Loucy (cell line): ENCODE measurements at regions not wholly inside any gene's neighbourhood (a gene's known extent, or its start where the extent isn't known, plus 50 kb on each side); places are given as distances from the start of the nearest gene placed in this dataset.

Source experiments
- H2AFZ ChIP-seq: fragments of 200-600 bp; sonication (generic); 2 replicates; pipeline ENCODE4 v1.6.0; 2016; ENCODE audit warnings: antibody characterized with exemption, mild to moderate bottlenecking, low read length, moderate library complexity
- H3F3A ChIP-seq: fragments of 200-600 bp; 2 replicates; pipeline ENCODE4 v1.6.0; 2016; ENCODE audit warnings: antibody characterized with exemption, low read depth, mild to moderate bottlenecking
- H3K27me3 ChIP-seq: fragments of 200-600 bp; sonication (generic); 2 replicates; pipeline ENCODE4 v1.6.1; 2014; ENCODE audit warnings: low read length, mild to moderate bottlenecking; ENCODE audit not compliant: insufficient read depth, poor library complexity, severe bottlenecking
- H3K36me3 ChIP-seq: fragments of 200-600 bp; sonication (generic); 2 replicates; pipeline ENCODE4 v1.6.1; 2016; ENCODE audit warnings: low read length; ENCODE audit not compliant: insufficient read depth
- H3K4me1 ChIP-seq: fragments of 200-600 bp; sonication (generic); 2 replicates; pipeline ENCODE4 v1.5.1; 2014; ENCODE audit warnings: low read length, mild to moderate bottlenecking; ENCODE audit not compliant: insufficient read depth, poor library complexity, severe bottlenecking
- H3K4me2 ChIP-seq: fragments of 200-600 bp; sonication (generic); 2 replicates; pipeline ENCODE4 v1.6.0; 2014; ENCODE audit warnings: antibody characterized with exemption, low read length, low read depth, mild to moderate bottlenecking; ENCODE audit not compliant: poor library complexity, severe bottlenecking
- H3K4me3 ChIP-seq: fragments of 200-600 bp; sonication (generic); 2 replicates; pipeline ENCODE4 v1.5.1; 2014; ENCODE audit warnings: low read length, mild to moderate bottlenecking, mixed read lengths; ENCODE audit not compliant: poor library complexity, severe bottlenecking
- H3K79me2 ChIP-seq: fragments of 200-600 bp; sonication (generic); 2 replicates; pipeline ENCODE4 v1.6.1; 2014; ENCODE audit warnings: low read length; ENCODE audit not compliant: insufficient read depth
- H3K9ac ChIP-seq: fragments of 200-600 bp; sonication (generic); 2 replicates; pipeline ENCODE4 v1.6.0; 2014; ENCODE audit warnings: mild to moderate bottlenecking, low read depth, low read length, moderate library complexity; ENCODE audit not compliant: poor library complexity, severe bottlenecking
- H3K9me2 ChIP-seq: fragments of 200-600 bp; sonication (generic); replicated peaks from 2 replicates; pipeline ENCODE4 v1.6.1; 2016; ENCODE audit warnings: low read depth, low read length, mixed read lengths
- H3K9me3 ChIP-seq: fragments of 200-600 bp; sonication (generic); 2 replicates; pipeline ENCODE4 v1.6.1; 2014; ENCODE audit warnings: mild to moderate bottlenecking, antibody characterized with exemption, low read length, low read depth; ENCODE audit not compliant: insufficient read depth
- H4K20me1 ChIP-seq: fragments of 200-600 bp; sonication (generic); 2 replicates; pipeline ENCODE4 v1.6.0; 2014; ENCODE audit warnings: antibody characterized with exemption, low read length, mild to moderate bottlenecking; ENCODE audit not compliant: insufficient read depth, poor library complexity, severe bottlenecking
- EZH2phosphoT487 ChIP-seq: fragments of 200-600 bp; IDR thresholded peaks from 2 replicates; pipeline ENCODE4 v1.6.1; 2018; ENCODE audit warnings: antibody characterized with exemption, mild to moderate bottlenecking, moderate library complexity, borderline replicate concordance
- TF ChIP-seq, protein P1 (sequence below): fragments of 200-600 bp; sonication (generic); conservative IDR thresholded peaks from 2 replicates; pipeline ENCODE4 v1.5.1; 2014; ENCODE audit warnings: mild to moderate bottlenecking, antibody characterized with exemption, low read length

DNA sequence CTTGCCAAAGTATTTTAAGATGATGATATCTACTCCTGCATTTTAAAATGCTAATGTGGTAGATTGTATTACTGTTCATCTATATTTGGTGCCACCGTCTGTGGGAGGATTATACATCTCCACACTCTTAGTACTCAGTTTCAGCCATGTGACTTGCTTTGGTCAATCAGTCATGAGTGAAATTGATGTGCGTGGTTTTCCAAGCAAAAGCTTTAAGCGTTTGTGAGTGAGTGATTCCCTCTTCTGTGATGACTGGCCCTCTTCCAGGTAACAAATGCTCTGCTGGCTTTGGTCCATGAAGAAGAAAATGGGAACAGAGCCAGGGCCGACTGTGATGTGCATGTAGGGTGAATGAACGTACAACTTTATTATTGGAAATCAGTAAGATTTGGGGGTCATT is 330.4 kb downstream of the LPIN1 start:
- no peaks in the 10 kb centered on the region for H3K27me3 ChIP-seq
- H3K36me3 ChIP-seq: no peaks in the 10 kb centered on the region
- H3K9me3 ChIP-seq: no peaks in the 10 kb centered on the region
- H3F3A ChIP-seq: peaks cover 6% of the 10 kb centered on the region; the same call in 1 of the 2 replicates
- TF ChIP-seq, protein P1, sequence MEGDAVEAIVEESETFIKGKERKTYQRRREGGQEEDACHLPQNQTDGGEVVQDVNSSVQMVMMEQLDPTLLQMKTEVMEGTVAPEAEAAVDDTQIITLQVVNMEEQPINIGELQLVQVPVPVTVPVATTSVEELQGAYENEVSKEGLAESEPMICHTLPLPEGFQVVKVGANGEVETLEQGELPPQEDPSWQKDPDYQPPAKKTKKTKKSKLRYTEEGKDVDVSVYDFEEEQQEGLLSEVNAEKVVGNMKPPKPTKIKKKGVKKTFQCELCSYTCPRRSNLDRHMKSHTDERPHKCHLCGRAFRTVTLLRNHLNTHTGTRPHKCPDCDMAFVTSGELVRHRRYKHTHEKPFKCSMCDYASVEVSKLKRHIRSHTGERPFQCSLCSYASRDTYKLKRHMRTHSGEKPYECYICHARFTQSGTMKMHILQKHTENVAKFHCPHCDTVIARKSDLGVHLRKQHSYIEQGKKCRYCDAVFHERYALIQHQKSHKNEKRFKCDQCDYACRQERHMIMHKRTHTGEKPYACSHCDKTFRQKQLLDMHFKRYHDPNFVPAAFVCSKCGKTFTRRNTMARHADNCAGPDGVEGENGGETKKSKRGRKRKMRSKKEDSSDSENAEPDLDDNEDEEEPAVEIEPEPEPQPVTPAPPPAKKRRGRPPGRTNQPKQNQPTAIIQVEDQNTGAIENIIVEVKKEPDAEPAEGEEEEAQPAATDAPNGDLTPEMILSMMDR: no peak
- no peak for TF ChIP-seq EZH2phosphoT487
- H3K9me2 ChIP-seq: no peaks in the 10 kb centered on the region
- H3K4me2 ChIP-seq: no peak overlapping the region
- no peak overlapping the region for H2AFZ ChIP-seq
- no peak overlapping the region for H3K9ac ChIP-seq
- H3K4me1 ChIP-seq: peaks cover 32% of the 10 kb centered on the region
- no peaks in the 10 kb centered on the region for H4K20me1 ChIP-seq
- H3K4me3 ChIP-seq: no peak overlapping the region
- H3K79me2 ChIP-seq: no peaks in the 10 kb centered on the region

- Histone ChIP-seq H3K79me2 (no peaks in the 10 kb centered on the region), H3K9me3 (no peaks in the 10 kb centered on the region), H3K4me1 (peaks cover under 1% of the 10 kb centered on the region), H4K20me1 (no peaks in the 10 kb centered on the region), H3K27me3 (no peaks in the 10 kb centered on the region), H3K36me3 (no peaks in the 10 kb centered on the region), H3K4me3 (no peak overlapping the region), H3K9ac (no peak overlapping the region), H3K9me2 (no peaks in the 10 kb centered on the region), H3K4me2 (no peak overlapping the region), H2AFZ (no peak overlapping the region), H3F3A (no peaks in the 10 kb centered on the region)
- no peak for TF ChIP-seq EZH2phosphoT487
These were observed 333.9 kb downstream of the LPIN1 start for GRCh38 chr2:12080360-12080759.

DNA sequence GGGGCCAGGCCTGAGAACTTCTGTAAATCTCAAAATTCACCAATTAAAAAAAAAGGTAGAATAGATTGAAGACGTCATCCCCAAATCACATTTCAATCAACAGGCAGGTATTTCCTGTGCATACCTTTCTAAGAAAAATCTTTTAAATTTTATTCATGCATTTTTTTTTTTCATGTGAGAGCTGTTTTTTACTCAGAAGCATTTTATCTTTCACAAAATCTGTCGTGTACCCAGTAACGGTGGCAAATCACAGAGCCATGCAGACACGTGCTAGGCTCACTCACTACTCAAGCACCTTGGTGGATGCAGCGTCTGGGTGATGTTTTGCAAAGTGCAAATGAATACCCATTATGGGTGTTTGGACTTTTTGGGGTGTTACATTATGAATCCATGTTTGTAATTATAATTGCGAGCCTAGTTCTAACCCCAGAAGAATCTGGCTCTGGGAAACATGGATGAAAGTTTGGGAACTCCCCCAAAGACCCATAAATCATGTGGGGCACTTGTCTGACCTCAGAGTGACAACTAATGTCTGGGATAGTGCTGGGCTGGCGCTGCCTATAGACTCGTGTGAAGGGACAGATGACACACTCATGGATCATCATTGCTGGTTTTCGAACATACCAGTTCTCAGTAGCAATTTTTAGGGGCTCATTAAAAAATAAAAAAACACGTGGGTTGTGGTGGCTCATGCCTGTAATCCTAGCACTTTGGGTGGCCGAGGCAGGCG is 335.2 kb downstream of the LPIN1 start:
- Histone ChIP-seq H3K9ac (no peak overlapping the region), H3K79me2 (no peaks in the 10 kb centered on the region), H4K20me1 (no peaks in the 10 kb centered on the region), H3K9me3 (no peaks in the 10 kb centered on the region), H2AFZ (no peak overlapping the region), H3K4me3 (no peak overlapping the region), H3K27me3 (no peaks in the 10 kb centered on the region), H3F3A (no peaks in the 10 kb centered on the region), H3K4me1 (no peaks in the 10 kb centered on the region), H3K9me2 (no peaks in the 10 kb centered on the region), H3K4me2 (no peak overlapping the region), H3K36me3 (no peaks in the 10 kb centered on the region)
- no peak for TF ChIP-seq EZH2phosphoT487
- TF ChIP-seq, protein P1: no peak

GRCh38 chr2:12083081-12083581 is 336.7 kb downstream of the LPIN1 start:
- no peak overlapping the region for H3K4me3 ChIP-seq
- H2AFZ ChIP-seq: no peak overlapping the region
- H3K9ac ChIP-seq: no peak overlapping the region
- no peaks in the 10 kb centered on the region for H3F3A ChIP-seq
- H3K36me3 ChIP-seq: no peaks in the 10 kb centered on the region
- H3K4me1 ChIP-seq: no peaks in the 10 kb centered on the region
- H4K20me1 ChIP-seq: no peaks in the 10 kb centered on the region
- H3K79me2 ChIP-seq: no peaks in the 10 kb centered on the region
- TF ChIP-seq, protein P1: no peak
- TF ChIP-seq EZH2phosphoT487: no peak
- no peaks in the 10 kb centered on the region for H3K27me3 ChIP-seq
- H3K4me2 ChIP-seq: no peak overlapping the region
- H3K9me2 ChIP-seq: no peaks in the 10 kb centered on the region
- H3K9me3 ChIP-seq: no peaks in the 10 kb centered on the region
